Endothelial cell (in vitro differentiated cells): ENCODE measurements at regions not wholly inside any gene's neighbourhood (a gene's known extent, or its start where the extent isn't known, plus 50 kb on each side); places are given as distances from the start of the nearest gene placed in this dataset.

Experiments
- DNase-seq: peaks from one replicate; pipeline ENCODE4 v3.0.0; 2021; ENCODE audit warnings: low spot score
- H3K27ac Mint-ChIP-seq: one replicate; pipeline ENCODE4 v1.8.0; 2021; ENCODE audit warnings: mixed read lengths, inconsistent platforms; ENCODE audit not compliant: unreplicated experiment
- H3K27me3 Mint-ChIP-seq: one replicate; pipeline ENCODE4 v1.8.0; 2021; ENCODE audit warnings: mild to moderate bottlenecking, moderate library complexity, mixed read lengths, inconsistent platforms; ENCODE audit not compliant: unreplicated experiment
- H3K36me3 Mint-ChIP-seq: one replicate; pipeline ENCODE4 v1.8.0; 2021; ENCODE audit warnings: mild to moderate bottlenecking, low read depth, mixed read lengths, inconsistent platforms; ENCODE audit not compliant: unreplicated experiment
- H3K4me1 Mint-ChIP-seq: one replicate; pipeline ENCODE4 v1.8.0; 2021; ENCODE audit warnings: mild to moderate bottlenecking, mixed read lengths, inconsistent platforms; ENCODE audit not compliant: unreplicated experiment
- H3K4me3 Mint-ChIP-seq: one replicate; pipeline ENCODE4 v1.8.0; 2021; ENCODE audit warnings: mild to moderate bottlenecking, mixed read lengths, inconsistent platforms; ENCODE audit not compliant: unreplicated experiment
- H3K9me3 Mint-ChIP-seq: one replicate; pipeline ENCODE4 v1.8.0; 2021; ENCODE audit warnings: mixed read lengths, inconsistent platforms; ENCODE audit not compliant: unreplicated experiment
- CTCF ChIP-seq: fragments of 200-600 bp; sonication (generic); IDR thresholded peaks from one replicate; pipeline ENCODE4 v1.5.0; 2021; ENCODE audit warnings: antibody characterized with exemption; ENCODE audit not compliant: unreplicated experiment

GRCh38 chr4:65193985-65194384 is 476.3 kb downstream of the EPHA5 start:
- H3K9me3 Mint-ChIP-seq = no peaks in the 10 kb centered on the region
- H3K27me3 Mint-ChIP-seq = peaks cover 2% of the 10 kb centered on the region
- no peak overlapping the region for H3K27ac Mint-ChIP-seq
- no peak for TF ChIP-seq CTCF
- no peaks in the 10 kb centered on the region for H3K36me3 Mint-ChIP-seq
- H3K4me3 Mint-ChIP-seq = no peak overlapping the region
- no peaks in the 10 kb centered on the region for H3K4me1 Mint-ChIP-seq
- no peak for DNase-seq

- no peaks in the 10 kb centered on the region for H3K4me1 Mint-ChIP-seq
- no peaks in the 10 kb centered on the region for H3K9me3 Mint-ChIP-seq
- no peaks in the 10 kb centered on the region for H3K36me3 Mint-ChIP-seq
- peaks cover 2% of the 10 kb centered on the region for H3K27me3 Mint-ChIP-seq
- no peak for TF ChIP-seq CTCF
- no peak overlapping the region for H3K4me3 Mint-ChIP-seq
- DNase-seq = no peak
- H3K27ac Mint-ChIP-seq = no peak overlapping the region
Observed at GRCh38 chr4:65190780-65191179, 479.5 kb downstream of the EPHA5 start.

GRCh38 chr4:65175585-65175984 is 494.7 kb downstream of the EPHA5 start:
- H3K4me3 Mint-ChIP-seq = no peak overlapping the region
- no peaks in the 10 kb centered on the region for H3K9me3 Mint-ChIP-seq
- no peak overlapping the region for H3K27ac Mint-ChIP-seq
- no peaks in the 10 kb centered on the region for H3K4me1 Mint-ChIP-seq
- no peaks in the 10 kb centered on the region for H3K36me3 Mint-ChIP-seq
- no peak for DNase-seq
- TF ChIP-seq CTCF = no peak
- no peaks in the 10 kb centered on the region for H3K27me3 Mint-ChIP-seq

- no peak overlapping the region for H3K27ac Mint-ChIP-seq
- H3K27me3 Mint-ChIP-seq = no peaks in the 10 kb centered on the region
- no peaks in the 10 kb centered on the region for H3K4me1 Mint-ChIP-seq
- no peak for TF ChIP-seq CTCF
- no peaks in the 10 kb centered on the region for H3K9me3 Mint-ChIP-seq
- DNase-seq = no peak
- H3K36me3 Mint-ChIP-seq = no peaks in the 10 kb centered on the region
- H3K4me3 Mint-ChIP-seq = no peak overlapping the region
Observed at GRCh38 chr4:65170768-65171514, 499.3 kb downstream of the EPHA5 start.

- Mint-ChIP-seq H3K4me3 (no peak overlapping the region), H3K27me3 (no peaks in the 10 kb centered on the region), H3K27ac (no peak overlapping the region), H3K4me1 (peaks cover 2% of the 10 kb centered on the region), H3K9me3 (no peaks in the 10 kb centered on the region), H3K36me3 (no peaks in the 10 kb centered on the region)
- no peak for TF ChIP-seq CTCF
- DNase-seq = no peak
Observed at GRCh38 chr4:65167719-65168118, 502.6 kb downstream of the EPHA5 start.
